ENCODE measurements at regions not wholly inside any gene's neighbourhood (a gene's known extent, or its start where the extent isn't known, plus 50 kb on each side); places are given as distances from the start of the nearest gene placed in this dataset.
"Not testable (repeated sequence)": the region's sequence is repeated elsewhere in the genome, so short reads cannot be mapped to it uniquely, and the experiment has no call there.

GRCh38 chr15:38818157-38818790 is 253.7 kb upstream of the RASGRP1 start:
- DNase-seq, result peak; percentile 0

GRCh38 chr15:38819387-38819950 is 254.9 kb upstream of the RASGRP1 start:
- DNase-seq, result no peak

- no peak for DNase-seq
Observed at GRCh38 chr15:38823263-38823662, 258.6 kb upstream of the RASGRP1 start.

GRCh38 chr15:38824719-38825118 is 260.1 kb upstream of the RASGRP1 start:
- DNase-seq, result no peak

GRCh38 chr15:38826880-38827279 is 262.3 kb upstream of the RASGRP1 start:
- DNase-seq, result no peak

GRCh38 chr15:38828031-38828532 is 263.5 kb upstream of the RASGRP1 start:
- DNase-seq, result no peak

- DNase-seq, result no peak
Observed at GRCh38 chr15:38829086-38829485, 264.5 kb upstream of the RASGRP1 start.

- DNase-seq, result no peak
Observed at GRCh38 chr15:38842226-38842625, 277.6 kb upstream of the RASGRP1 start.

GRCh38 chr15:38843051-38843501 is 278.5 kb upstream of the RASGRP1 start:
- no peak for DNase-seq

GRCh38 chr15:38843736-38844590 is 279.3 kb upstream of the RASGRP1 start:
- no peak for DNase-seq

GRCh38 chr15:38844736-38845135 is 280.1 kb upstream of the RASGRP1 start:
- no peak for DNase-seq

GRCh38 chr15:38846346-38846745 is 281.7 kb upstream of the RASGRP1 start:
- no peak for DNase-seq

- no peak for DNase-seq
Observed at GRCh38 chr15:38847666-38848065, 283.1 kb upstream of the RASGRP1 start.

- DNase-seq, result no peak
Observed at GRCh38 chr15:38849046-38849445, 284.4 kb upstream of the RASGRP1 start.

GRCh38 chr15:38852188-38852587 is 287.6 kb upstream of the RASGRP1 start:
- DNase-seq, result not testable (repeated sequence)

GRCh38 chr15:38853608-38854007 is 289.0 kb upstream of the RASGRP1 start:
- no peak for DNase-seq

GRCh38 chr15:38854506-38854905 is 289.9 kb upstream of the RASGRP1 start:
- DNase-seq, result no peak

- no peak for DNase-seq
Observed at GRCh38 chr15:38857814-38858213, 293.2 kb upstream of the RASGRP1 start.

GRCh38 chr15:38859574-38859973 is 295.0 kb upstream of the RASGRP1 start:
- no peak for DNase-seq

GRCh38 chr15:38860253-38860652 is 295.6 kb upstream of the RASGRP1 start:
- no peak for DNase-seq

GRCh38 chr15:38860674-38861073 is 296.1 kb upstream of the RASGRP1 start:
- no peak for DNase-seq

- no peak for DNase-seq
Observed at GRCh38 chr15:38861108-38861507, 296.5 kb upstream of the RASGRP1 start.

GRCh38 chr15:38862099-38862498 is 297.5 kb upstream of the RASGRP1 start:
- DNase-seq, result no peak

- DNase-seq, result no peak
Observed at GRCh38 chr15:38863381-38863780, 298.8 kb upstream of the RASGRP1 start.

Data from T1000 (cell line).